NCI-H526 treated with DMSO at 0.1 percent for 48 hours (cell line): ENCODE measurements at regions not wholly inside any gene's neighbourhood (a gene's known extent, or its start where the extent isn't known, plus 50 kb on each side); places are given as distances from the start of the nearest gene placed in this dataset.
"Not testable (repeated sequence)": the region's sequence is repeated elsewhere in the genome, so short reads cannot be mapped to it uniquely, and the experiment has no call there.

Experiments used
- DNase-seq: peaks from one replicate; lab custom pipeline; 2025; lab: John Stamatoyannopoulos, UW

DNA sequence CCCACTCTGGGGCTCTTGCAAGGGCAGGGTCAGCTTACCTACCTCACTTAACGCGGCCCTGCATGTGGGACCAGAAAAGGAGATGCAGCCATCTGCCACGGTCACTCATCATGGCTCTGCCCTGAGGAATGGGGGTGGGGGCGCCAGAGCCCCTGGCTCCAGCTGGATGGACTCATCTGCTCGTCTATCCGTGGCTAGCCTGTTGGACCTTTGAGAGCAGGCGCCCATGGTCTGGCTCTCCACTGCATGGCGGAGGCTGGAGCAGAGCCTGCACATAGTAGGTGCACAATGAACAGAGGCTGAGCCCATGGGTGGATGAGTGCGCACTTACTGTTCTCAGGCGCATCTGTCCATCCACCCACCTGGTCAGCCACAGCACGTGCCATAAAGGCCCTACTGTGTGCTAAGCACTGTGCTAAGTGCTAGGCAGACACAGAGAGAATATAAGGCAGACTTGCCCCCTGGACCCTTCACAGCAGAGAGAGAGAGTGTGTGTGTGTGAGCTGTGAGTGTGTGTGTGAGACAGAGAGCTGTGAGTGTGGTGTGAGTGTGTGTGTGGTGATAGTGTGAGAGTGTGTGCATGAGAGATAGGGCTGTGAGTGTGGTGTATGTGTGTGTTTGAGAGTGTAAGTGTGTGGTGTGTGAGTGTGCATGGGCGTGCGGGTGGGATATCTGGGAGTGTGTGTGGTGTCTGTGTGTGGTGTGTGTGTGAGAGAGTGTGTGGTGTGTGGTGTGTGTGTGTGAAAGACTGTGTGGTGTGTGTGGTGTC lies 151.3 kb downstream of the TFCP2L1 start:
- DNase-seq = no peak

DNA sequence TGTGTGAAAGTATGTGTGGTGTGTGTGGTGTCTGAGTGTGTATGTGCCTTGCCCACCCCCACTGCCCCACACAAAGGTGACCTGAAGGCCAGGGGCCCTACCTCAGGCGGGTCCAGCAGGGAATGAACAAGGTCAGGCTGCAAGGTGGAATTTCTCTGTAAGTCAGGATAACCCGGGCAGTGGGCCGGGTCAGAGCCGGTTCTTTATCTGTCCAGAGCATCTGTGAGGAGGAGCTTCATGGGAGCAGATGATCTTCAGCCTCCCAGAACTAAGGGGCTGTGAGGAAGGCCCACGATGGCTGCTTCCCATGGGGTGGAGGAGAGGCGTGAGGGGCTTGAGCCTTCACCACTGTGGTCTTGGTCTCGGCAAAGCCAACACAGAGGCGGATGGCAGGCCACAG lies 150.3 kb downstream of the TFCP2L1 start:
- no peak for DNase-seq

DNA sequence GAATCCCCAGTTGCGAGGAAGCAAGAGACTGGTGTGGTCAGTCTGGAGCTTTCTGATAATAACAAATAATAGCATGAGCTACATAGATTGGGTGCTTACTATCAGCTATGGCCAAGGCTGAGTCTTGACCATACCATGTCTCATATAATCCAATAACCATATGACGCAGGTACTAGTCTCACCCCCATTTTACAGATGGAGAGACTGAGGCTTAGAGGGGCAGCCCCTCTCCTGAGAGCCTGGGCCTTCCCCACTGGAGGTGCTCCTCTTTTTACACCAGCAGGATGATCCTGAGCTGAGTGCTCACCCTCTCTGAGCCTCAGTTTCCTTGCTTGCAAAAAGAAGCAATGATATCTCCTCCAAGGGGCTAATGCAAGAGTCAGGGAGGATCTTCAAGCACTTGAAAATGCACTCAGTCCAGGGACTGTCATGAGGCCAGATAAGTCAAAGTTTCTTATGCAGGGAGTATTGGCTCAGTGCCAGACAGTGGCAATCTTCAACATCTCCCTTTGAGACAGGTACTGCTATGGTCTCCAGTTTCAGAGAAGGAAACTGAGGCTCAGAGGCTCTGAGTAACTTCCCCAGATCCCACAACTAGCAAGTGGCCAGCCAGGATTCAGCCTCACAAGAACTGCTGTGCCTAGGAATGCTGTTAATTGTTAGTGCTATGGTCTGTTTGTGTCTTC lies 149.7 kb downstream of the TFCP2L1 start:
- DNase-seq = no peak

DNA sequence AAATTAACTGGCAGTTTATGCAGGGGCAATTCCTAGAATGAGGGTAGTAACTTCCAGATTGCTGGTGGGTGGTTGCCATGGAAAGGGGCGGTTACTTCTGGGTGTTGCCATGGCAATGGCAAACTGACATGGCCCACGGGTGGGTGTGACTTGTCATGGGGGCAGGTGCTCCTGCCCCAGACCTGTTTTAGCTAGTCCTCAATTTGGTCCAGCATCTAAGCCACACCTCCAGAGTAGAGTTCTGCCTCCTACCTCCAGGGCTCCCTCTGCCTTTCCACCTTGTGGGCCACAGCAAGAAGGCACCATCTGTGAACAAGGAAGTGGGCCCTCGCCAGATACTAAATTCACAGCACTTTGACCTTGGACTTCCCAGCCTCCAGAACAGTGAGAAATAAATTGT lies 148.7 kb downstream of the TFCP2L1 start:
- DNase-seq = no peak

DNA sequence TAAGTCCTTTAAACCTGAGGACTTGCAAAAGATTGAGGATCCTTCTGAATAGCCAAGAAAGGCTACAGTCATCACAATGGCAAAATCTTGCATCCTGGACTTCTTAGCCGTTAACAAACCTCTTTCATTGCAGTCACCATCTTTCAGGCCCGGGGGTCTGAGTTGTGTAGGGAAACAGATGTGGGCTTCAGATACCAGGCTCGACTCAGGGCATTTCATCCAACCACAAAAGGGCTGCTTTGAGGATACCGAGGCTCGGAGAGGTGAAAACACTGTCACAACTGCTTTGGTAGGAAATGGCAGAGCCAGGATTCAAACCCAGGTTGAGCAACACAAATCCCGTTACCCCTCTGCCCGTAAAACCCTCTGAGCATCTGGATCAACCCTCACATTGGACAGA lies 147.4 kb downstream of the TFCP2L1 start:
- no peak for DNase-seq

DNA sequence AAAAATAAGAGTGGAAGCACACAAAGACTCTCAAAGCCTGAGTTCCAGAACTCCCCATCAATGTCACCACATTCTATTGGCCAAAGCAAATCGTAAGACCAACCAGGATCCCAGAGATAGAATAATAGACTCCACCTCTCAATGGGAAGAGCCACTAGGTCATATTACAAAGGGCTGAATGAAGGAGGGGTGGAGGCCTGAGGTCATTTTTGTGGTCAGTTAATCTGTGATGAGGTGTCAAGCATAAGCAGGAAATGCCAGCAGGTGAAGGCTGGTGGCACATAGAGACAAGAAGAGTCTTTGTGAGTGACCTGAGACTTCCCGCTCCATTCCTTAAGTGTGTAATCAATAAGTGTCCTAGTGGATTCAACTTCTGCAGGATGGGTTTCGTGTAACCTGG lies 144.3 kb downstream of the TFCP2L1 start:
- DNase-seq = no peak

DNA sequence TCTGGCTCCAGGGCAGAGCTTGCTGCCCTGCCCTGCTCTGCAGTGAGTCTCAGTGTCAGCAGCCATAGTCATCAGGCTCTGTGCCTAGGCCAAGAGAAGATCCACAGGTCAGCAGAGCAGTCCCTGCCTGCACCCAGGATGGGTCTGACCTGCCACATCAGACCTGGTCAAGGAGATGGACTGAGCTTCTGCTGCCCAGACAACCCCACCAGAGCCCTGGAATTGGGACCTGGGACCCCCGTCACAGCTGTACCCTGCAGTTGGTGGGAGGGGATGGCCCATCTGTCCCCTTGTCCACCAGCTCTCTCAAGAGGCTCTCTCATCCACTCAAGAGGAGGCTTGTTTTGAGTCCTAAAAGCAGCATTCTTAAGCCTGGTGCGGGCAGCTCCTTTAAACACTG lies 142.6 kb downstream of the TFCP2L1 start:
- DNase-seq = no peak

DNA sequence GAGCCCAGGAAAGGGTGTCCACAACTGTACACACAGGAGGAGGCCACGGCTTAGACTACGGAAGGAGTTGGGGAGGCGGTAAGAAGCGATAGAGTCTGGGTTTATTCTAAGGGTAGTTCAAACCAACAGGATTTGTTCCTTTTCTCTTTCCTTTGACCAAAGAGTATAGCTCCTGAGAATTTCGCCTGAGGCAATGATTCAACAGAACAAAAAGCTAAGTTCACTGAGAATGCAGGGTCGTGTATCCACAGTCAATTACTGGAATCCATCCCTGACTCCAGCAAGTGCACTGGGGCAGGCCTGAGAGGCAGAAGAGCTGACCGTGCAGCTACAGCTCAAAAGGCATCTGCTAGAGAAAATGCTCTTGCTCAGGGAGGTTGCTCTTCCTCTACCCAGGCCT lies 140.9 kb downstream of the TFCP2L1 start:
- no peak for DNase-seq

DNA sequence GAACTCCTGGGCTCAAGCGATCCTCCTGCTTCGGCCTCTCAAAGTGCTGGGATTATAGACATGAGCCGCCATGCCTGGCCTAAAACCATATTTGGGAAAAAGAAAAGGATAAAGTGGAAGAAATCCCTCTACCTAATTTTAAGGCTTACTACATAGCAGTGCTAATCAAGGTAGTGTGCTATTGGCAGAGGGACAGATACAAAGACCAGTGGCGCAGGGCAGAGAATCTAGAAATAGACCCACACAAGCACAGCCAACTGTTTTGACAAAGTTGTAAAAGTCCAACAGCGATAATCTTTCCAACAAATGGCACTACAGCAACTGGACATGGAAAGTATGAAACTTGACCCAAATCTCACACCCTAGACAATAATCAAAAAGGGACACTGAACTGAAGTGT lies 138.4 kb downstream of the TFCP2L1 start:
- no peak for DNase-seq

DNA sequence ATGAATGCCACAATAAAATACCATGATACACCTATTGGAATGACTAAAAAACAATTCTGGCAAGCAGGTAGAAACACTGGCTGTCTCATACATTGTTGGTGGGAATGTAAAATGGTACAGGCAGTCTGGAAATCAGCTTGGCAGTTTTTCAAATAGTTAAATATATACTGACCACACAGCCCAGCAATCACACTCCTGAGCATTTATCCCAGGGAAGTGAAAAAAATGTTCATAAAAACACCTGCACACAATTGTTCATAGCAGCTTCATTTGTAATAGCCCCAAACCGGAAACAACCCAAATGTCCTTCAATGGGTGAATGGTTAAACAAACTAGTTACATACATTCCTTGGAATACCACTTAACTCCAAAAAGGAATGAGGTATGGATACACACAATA lies 137.2 kb downstream of the TFCP2L1 start:
- DNase-seq = no peak

DNA sequence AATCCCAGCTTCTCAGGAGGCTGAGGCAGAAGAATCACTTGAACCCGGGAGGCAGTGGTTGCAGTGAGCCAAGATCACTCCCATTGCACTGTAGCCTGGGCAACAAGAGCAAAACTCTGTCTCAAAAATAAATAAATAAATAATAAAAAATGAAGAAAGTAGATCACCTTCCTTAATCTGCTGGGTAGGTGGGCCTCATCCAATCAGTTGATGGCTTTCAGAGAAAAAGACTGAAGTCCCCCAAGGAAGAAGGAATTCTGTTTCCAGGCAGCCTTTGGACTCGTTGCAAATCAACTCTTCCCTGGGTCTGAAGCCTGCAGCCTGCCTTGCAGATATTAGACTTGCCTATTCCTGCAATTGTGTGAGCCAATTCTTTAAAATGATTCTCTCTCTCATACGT lies 136.5 kb downstream of the TFCP2L1 start:
- DNase-seq = no peak

DNA sequence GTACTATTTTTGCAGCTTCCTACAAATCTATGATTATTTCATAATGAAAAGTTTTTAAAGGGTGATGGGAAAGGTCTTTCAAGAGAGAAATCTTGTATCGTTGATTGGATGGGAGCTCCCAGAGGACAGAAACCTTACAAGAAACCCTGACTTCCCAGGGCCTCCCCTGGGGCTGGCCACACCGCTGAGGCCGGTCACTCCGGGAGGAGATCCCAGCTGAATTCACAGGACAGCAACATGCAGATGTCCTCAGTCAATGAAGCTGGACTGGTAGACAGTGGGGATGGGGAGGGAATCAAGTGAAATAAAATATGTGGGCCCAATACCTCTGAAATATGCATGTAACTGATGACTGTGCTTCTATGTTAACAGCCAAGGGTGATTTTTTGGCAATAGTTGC lies 135.6 kb downstream of the TFCP2L1 start:
- no peak for DNase-seq

DNA sequence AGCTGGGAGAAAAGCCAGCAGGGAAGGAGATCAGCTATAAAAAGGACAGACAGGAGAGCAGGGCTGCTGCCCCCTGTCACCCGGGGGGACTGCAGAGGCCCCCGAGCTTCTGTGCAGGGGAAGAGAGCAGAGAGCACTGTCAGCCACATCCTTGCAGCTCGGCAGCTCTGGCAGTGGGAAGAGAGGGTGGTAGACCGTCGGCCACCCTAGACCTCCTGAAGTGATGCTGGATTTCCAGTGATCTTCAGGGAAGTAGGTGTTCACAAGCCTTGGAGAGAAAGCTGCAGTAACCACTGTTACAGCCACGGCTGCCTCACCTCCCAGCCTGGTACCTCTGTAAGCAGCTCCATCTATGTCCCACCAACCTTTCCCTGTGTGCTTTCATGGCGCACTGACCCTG lies 134.9 kb downstream of the TFCP2L1 start:
- no peak for DNase-seq

DNA sequence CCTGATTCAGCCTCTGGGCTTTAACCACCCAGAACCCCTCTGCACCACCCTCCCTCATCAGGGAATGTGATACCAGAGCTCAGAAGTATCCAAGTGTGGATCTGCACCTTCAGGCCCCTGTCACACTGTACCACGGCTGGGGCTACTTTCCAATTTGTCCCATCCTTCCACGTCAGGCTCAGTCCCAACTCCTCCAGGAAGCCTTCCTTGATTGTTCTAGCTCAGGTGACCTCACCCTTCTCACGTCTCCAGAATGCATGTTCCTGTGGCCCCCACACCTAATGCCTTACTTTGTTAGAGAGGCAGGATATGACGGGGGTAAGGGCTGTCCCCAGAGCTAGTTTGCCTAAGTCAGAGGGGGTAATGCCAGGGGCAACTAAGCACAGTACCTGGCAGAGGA lies 134.3 kb downstream of the TFCP2L1 start:
- no peak for DNase-seq

DNA sequence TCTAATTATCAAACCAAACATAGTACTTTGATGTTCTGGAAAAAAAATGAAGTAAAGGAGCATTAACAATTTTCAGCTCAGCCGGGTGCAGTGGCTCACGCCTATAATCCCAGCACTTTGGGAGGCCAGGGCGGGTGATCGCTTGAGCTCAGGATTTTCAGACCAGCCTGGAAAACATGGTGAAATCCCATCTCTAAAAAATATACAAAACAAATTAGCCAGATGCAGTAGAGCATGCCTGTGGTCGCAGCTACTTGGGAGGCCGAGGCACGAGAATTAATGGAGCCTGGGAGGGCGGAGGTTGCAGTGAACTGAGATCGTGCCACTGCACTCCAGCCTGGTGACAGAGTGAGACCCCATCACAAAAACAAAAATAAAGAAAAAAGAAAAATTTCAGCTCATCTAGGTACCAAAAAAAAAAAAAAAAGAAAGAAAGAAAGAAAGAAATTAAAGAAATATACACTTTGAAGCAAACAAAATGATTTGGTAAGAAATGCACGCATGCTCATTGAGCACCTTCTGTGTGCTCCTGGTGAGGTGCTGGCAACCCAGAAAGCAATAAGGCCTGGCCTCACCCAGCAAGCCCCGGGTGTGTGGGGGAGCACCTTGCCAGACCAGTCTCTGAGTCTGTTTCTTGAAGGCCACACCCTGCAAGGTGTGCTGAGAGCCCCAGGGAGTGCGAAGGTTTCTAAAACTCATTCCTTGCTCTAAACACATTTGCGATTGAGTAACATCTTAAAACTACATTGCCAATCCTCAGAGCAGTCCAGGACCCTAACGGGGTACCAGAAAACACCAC lies 133.5 kb downstream of the TFCP2L1 start:
- DNase-seq = no peak

DNA sequence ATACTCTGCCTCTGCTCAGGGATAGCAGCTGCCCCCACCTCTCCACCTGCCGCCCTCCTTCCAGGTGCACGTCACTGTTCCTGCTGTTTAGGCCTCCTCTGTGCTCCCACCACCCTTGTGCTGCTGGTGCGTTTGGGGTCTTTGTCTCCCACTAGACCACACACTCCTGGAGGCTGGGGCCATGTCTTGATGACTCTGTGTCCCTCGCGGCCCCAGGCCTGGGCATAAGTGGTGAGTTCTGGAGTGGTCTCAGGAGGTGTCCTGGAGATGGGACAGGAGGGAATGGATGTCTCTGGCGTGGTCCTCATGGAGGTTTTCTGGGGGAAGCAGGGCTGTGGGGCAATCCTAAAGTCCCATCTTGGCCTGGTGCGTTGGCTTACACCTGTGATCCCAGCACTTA lies 132.1 kb downstream of the TFCP2L1 start:
- DNase-seq = no peak

DNA sequence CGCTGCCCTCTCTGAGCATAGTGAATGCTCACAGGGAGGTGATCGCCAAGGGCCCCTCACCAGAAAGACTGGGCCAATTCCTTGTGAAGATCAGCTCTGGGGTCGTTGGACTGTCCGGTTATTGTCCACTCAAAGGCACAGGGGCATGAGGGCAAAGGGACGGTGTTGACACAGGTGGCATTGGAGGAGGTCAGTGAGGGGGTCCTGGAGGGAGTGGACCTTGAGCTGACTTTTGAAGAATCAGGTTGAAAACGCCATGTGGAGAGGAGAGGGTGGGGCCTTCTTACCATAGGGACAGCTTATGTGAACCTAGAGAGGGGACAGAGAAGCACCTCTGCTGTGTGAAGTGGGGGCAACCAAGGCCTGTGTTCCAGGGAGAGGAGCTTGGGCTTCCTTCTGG lies 131.5 kb downstream of the TFCP2L1 start:
- no peak for DNase-seq

DNA sequence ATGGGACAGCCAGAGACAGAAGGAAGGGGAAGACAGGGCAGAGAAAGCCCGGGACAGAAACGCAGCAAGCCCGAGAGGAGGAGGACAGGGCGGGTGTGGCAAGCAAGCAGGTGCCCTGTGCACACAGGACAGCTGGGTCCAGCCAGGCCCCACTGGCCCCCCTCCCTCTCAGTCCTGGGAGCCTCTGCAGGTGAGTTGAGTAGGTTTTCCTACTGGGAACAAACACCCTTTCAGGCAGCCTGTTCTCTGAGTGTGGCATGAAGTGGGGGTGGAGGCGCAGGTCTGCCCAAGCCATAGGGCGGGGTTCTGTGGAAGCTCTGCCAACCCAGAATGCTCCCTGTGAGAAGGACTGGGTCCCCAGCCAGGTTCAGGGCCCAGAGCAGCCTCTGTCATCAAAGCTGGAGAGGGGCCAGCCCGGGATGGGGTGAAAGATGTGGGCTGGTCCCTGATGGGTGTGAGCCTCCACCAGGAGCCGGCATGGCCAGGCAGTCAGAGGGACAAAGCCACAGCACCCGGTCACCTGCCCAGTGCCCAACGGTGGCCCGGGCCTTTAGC lies 129.4 kb downstream of the TFCP2L1 start:
- DNase-seq = no peak

DNA sequence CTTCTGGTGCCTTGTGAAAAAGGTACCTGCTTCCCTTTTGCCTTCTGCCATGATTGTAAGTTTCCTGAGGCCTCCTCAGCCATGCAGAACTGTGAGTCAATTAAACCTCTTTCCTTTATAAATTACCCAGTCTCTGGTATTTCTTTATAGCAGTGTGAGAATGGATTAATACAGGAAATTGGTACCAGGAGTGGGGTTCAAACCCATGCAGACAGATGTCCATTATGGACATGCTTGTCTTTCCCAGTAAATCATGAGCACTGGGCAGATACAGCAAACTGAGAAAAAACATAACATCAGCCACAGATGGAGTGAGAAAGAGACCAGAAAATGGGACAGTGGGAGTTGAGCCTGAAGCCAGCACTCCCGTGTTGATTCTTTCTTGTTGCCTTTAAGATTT lies 127.5 kb downstream of the TFCP2L1 start:
- not testable (repeated sequence) for DNase-seq

DNA sequence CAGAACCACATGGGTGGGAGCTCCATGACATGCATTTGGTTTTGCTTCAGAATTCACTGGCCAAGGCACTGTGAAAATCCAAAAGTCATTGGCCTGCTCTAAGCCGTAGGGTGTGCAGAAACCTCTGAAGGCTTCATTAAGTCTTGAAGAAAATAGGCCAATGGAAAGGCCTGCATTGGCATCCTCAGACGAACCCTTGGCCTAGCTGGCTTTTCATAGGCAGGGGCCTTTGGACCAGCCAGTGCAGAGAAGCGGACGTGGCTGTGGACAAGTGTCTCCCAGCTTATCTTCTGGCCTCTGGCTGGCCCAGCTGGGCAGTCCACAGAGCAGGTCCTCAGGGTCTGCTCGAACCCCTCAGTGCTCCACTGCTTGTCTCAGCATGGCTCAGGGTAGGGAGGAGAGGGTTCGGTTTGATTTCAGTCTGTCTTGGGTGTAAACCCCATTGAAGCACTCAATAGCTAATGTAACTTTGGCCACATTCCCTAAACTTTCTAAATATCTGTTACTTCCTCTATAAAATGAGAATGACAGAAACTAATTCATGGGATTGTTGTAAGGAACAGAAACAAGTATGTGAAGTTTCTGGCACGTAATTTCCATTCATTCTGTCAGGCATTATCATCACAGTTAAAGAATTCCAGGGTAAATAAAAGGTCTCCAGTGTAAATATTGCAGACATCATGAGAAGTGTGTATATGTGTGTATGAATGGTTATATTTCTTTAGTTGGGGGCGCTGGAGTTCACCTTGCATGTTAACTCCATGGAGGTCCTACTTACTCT lies 125.5 kb downstream of the TFCP2L1 start:
- no peak for DNase-seq

DNA sequence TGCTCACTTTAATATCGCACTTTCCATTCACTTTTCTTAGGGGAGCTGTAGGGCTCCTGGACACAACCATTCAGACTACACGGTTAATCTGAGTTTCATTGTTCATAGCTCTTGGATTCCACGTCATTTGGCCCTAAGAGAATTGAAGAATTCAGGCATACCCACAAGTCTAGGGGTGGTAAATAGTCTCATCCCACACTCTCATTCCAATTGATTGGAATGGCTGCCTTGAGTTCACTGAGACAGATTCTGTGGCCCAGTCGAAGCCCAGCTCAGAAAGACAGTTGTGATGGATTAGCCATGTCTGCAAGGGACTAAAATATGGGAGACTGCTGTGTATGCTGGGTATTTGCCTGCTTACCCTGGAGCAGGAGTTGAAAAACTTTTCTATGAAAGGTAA lies 124.6 kb downstream of the TFCP2L1 start:
- no peak for DNase-seq

DNA sequence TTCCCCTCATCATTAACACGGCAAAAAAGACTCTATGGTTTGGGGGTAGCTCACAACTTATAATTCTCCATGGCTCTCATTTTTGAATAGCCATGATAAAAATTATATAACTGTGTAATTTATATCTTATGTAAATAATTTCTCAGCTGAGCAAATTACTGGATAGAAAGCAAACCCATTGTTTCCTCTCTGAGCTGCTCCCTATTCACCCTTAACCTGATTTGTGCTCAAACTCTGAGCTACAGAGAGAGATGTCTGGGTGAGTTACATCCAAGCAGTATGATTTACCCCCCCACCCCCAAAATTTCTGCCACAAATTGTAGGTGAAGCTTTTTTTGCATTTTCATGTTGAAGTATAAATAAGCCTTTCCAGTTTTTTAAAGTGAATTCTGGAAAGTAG lies 123.7 kb downstream of the TFCP2L1 start:
- no peak for DNase-seq
